NCI-H2029 (cell line): ENCODE measurements at regions not wholly inside any gene's neighbourhood (a gene's known extent, or its start where the extent isn't known, plus 50 kb on each side); places are given as distances from the start of the nearest gene placed in this dataset.

Experiments
- DNase-seq: peaks from one replicate; lab custom pipeline; 2025; lab: John Stamatoyannopoulos, UW

GRCh38 chr5:158119961-158120723 is 261.2 kb upstream of the CLINT1 start:
- no peak for DNase-seq

GRCh38 chr5:158117467-158118160 is 258.7 kb upstream of the CLINT1 start:
- DNase-seq, result no peak

GRCh38 chr5:158116965-158117364 is 258.0 kb upstream of the CLINT1 start:
- no peak for DNase-seq

DNA sequence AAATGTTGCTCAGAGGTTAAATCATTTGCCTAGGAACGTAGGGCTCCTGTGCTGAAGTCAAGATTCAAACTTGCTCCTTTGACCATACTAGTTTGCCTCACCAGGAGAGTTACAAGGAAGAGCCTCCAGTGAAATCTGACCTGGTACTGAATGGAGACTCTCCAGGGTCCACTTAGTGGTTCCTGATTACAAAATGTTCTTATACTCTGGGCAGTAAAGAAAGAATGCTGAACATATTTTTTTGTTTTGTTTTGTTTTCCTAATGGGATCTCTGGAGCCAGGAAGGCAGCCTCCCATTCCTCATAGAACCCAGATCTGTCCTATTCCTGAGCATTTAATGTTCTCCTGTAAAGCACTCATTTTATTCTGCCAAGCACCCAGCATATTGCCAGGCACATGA is 256.5 kb upstream of the CLINT1 start:
- DNase-seq, result no peak

GRCh38 chr5:158108177-158108576 is 249.2 kb upstream of the CLINT1 start:
- DNase-seq, result no peak

GRCh38 chr5:158100373-158100888 is 241.5 kb upstream of the CLINT1 start:
- DNase-seq, result no peak

DNA sequence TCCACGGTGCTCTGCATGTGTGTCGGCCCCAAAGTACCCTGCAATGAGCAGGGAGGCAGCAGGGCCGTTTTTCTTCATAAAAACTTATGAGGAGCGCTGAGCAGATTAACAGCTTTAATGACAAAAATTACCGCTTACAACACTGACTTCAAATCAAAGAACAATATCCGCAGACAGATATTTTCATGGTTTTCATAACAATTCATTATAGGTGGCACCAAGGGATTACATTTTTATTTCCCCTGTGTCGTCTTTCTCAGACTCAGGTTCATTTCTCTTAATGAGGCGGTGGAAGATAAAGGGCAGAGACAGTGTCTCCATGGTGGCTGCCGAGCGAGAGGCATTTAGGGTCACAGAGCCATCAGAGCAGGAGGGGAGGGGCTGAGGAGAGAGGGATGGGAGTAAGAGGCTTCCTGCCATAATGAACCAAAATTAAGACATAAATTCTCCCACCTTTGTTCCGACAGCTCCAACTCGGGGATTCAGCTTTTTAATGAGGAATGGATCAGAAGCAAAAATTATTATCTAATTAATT is 240.7 kb upstream of the CLINT1 start:
- DNase-seq, result no peak

DNA sequence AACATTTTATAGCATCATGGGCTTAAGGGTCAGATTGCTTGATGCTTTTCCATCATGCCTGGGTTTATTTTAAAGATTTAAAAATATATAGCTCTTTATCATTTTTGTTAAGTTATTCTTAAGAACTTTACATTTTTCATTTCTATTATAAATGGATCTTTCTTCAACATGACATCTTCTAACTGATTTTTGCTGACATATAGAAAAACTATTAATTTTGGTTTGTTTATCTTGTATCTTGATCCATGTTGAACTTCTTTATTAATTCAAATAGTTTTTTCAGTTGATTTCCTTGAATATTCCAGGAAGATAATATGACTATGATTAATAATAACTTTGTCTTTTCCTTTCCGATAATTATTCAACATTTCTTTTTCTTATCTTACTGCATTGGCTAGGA is 237.9 kb upstream of the CLINT1 start:
- no peak for DNase-seq

DNA sequence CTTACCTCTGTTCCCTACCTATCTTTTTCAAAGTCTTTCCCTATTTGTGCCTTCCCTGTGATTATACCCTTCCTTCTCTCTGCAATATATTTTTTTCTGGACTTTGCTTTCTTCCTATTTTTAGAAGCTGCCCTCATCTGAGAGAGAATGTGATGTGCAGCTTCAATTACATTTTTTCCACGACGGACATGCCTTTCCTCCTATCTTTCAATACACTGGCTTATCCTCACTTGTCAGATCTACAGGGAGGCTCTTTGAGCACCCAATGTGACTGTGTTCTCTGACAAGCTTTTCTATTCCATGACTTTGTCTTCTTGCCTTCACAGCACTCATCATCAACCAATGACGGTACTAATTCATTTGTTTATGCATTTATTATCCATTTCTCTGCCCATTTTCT is 227.9 kb upstream of the CLINT1 start:
- no peak for DNase-seq

GRCh38 chr5:158084292-158084691 is 225.3 kb upstream of the CLINT1 start:
- no peak for DNase-seq

DNA sequence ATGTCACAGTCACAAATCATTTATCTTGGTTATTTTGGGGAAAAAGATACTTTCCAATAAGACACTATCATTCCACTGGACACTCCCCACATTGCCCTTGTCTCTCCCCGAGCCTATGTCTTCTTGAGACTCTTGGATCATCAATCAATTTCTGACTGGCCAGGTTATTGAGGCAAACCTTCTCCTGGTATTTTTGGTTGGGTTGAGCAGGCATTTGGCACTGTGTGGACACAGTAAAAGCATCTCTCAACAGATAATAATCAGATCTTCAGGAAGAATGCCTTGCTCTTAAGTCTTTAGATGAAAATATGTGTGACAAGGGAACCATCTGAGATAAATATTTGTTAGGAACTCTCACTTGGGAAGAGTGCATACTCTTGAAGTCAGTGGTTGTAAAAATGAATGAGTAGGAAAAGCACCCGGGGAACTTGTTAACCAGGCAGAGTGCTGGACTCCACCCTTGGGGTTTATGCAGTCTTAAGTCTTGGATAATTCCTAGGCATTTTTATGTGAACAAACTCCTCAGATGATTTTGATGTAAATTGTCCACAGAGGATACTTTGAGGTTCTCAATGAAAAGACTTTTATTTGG is 223.8 kb upstream of the CLINT1 start:
- DNase-seq, result no peak

DNA sequence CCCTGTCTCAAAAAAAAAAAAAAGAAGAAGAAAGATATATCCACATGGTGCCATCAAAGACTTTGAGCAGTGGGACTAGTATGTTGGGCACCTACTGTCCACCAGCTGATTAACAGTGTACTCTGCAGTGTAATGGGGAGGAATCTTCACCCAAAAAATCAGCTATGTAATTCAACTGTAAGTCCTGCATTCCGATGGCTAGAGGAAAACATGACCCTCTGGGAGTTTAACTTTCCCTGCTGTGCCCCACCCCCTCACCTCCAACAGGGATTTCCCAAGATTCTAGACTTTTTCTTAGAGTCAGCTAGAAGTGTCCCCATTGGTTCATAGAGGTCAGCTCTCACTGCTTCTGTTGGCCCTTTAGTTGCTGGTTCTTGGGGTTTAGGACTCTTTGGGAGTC is 221.2 kb upstream of the CLINT1 start:
- DNase-seq, result no peak

- DNase-seq, result no peak
Measured at GRCh38 chr5:158079097-158079496, 220.2 kb upstream of the CLINT1 start.

- peak; percentile 32 for DNase-seq
Measured at GRCh38 chr5:158074992-158075769, 216.2 kb upstream of the CLINT1 start.

- DNase-seq, result no peak
Measured at GRCh38 chr5:158074597-158074991, 215.6 kb upstream of the CLINT1 start.

DNA sequence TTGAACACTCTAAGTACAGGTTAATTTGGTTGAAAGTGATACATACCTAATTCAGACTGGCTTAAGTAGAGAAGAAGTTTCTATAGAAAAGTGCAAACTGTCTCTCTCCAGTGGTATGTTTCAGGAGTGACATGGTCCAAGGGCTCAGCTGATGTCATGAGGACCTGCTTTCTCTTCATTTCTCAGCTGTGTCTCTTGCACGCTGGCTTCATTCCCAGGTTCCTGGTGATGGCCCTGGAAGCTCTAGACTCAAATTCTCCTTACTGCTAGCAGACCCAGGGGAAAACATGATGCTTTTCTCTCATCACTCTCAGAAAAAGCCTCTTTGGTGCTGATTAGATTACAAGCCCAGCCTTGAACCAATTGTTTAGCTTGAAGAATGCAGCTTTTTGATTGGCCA is 211.9 kb upstream of the CLINT1 start:
- DNase-seq, result no peak

DNA sequence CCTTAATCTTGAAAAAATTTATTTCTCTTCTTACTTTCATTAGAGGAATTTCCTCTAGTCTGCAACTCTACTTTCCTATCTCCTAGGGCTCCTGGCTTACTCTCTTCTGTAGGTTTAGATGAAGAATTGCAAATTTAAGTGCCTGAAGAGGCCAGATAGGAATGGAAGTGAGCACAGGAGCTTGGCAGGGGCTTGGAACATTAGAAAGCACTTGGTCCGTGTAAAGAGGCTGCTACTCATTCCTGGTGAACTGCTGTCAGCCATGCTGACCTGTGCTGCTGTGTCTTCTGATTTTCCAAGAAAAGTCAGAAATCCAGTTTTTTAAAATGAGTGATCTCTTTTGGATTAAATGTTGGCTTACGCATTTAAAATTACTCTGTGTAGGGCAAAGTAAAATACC is 210.9 kb upstream of the CLINT1 start:
- no peak for DNase-seq

DNA sequence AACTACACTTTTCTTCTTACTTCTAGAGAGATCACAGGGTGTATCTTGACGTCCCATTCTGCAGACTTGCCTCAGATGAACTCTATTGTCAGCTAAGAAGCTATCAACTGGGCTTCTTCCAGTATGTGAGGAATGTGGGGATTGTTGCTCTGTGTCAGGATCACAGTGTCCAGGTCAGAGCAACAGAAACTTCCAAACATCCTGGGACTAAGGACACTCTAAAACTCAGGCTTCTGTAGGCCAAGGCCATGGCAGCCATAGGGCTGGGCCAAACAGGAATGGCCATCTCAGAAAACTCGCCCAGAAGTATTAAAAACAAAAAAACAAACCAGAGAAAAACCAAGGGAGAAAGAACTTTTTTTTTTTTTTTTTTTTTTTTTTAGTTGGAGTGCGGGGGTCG is 210.0 kb upstream of the CLINT1 start:
- DNase-seq, result no peak

GRCh38 chr5:158066076-158066475 is 207.1 kb upstream of the CLINT1 start:
- DNase-seq, result no peak

GRCh38 chr5:158064334-158065123 is 205.6 kb upstream of the CLINT1 start:
- no peak for DNase-seq

DNA sequence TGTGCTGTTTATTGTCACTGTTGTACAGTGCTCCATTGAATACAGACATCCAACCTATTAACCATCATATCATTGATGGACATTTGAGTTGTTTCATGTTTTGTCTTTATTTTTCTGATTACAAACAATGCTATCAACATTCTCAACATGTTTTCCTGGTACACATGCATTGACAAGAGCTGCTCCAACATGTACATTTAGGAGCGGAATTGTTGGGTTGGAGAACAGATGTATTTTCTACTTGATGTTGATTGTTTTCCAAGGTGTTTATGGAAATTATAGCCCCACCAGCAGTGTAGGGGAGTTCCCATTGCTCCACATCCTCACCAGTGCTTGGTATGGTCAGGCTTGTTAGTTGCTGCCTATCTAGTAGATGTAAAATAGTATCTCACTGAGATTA is 204.1 kb upstream of the CLINT1 start:
- no peak for DNase-seq
